ENCODE measurements at regions not wholly inside any gene's neighbourhood (a gene's known extent, or its start where the extent isn't known, plus 50 kb on each side); places are given as distances from the start of the nearest gene placed in this dataset.
"Not testable (repeated sequence)": the region's sequence is repeated elsewhere in the genome, so short reads cannot be mapped to it uniquely, and the experiment has no call there.

- Mint-ChIP-seq H3K27ac (no peak overlapping the region), H3K4me1 (no peaks in the 10 kb centered on the region), H3K9me3 (peaks cover 0 to 10% (median 2%) of the 10 kb centered on the region in 7 donors), H3K36me3 (no peaks in the 10 kb centered on the region), H3K4me3 (no peak overlapping the region), H3K27me3 (no peaks in the 10 kb centered on the region)
- no peak for ATAC-seq (ENCODE audit: low read depth in 2 of 2)
- H3K27ac ChIP-seq (ENCODE audit: insufficient read depth, low read length, poor library complexity, severe bottlenecking): no peak overlapping the region
- H3K4me3 ChIP-seq (ENCODE audit: low read depth, low read length): no peak overlapping the region
- H3K36me3 ChIP-seq (ENCODE audit: control insufficient read depth, insufficient read depth, low read length): no peaks in the 10 kb centered on the region
- H3K27me3 ChIP-seq (ENCODE audit: control insufficient read depth, insufficient read depth, low read length): no peaks in the 10 kb centered on the region
- DNase-seq: no peak
- no peaks in the 10 kb centered on the region for H3K4me1 ChIP-seq (ENCODE audit: control insufficient read depth, insufficient read depth, low read length, poor library complexity, severe bottlenecking)
- H3K9me3 ChIP-seq (ENCODE audit: control insufficient read depth in 2 of 2, low read length in 2 of 2): no peaks in the 10 kb centered on the region
Measured at GRCh38 chr13:105684216-105684615, 851.2 kb downstream of the EFNB2 start.

- Histone ChIP-seq H3K4me3 (ENCODE audit: low read depth, low read length) (no peak overlapping the region), H3K4me1 (ENCODE audit: control insufficient read depth, insufficient read depth, low read length, poor library complexity, severe bottlenecking) (no peaks in the 10 kb centered on the region), H3K36me3 (ENCODE audit: control insufficient read depth, insufficient read depth, low read length) (no peaks in the 10 kb centered on the region), H3K27ac (ENCODE audit: insufficient read depth, low read length, poor library complexity, severe bottlenecking) (no peak overlapping the region), H3K9me3 (ENCODE audit: control insufficient read depth in 2 of 2, low read length in 2 of 2) (no peaks in the 10 kb centered on the region), H3K27me3 (ENCODE audit: control insufficient read depth, insufficient read depth, low read length) (no peaks in the 10 kb centered on the region)
- H3K9me3 Mint-ChIP-seq: peaks cover 0 to 12% (median 3%) of the 10 kb centered on the region in 7 donors
- DNase-seq (no peak), ATAC-seq (ENCODE audit: low read depth in 2 of 2) (no peak)
- no peaks in the 10 kb centered on the region for H3K4me1 Mint-ChIP-seq
- H3K4me3 Mint-ChIP-seq: no peak overlapping the region
- no peaks in the 10 kb centered on the region for H3K27me3 Mint-ChIP-seq
- no peaks in the 10 kb centered on the region for H3K36me3 Mint-ChIP-seq
- H3K27ac Mint-ChIP-seq: no peak overlapping the region
Measured at GRCh38 chr13:105679838-105680237, 855.6 kb downstream of the EFNB2 start.

DNA sequence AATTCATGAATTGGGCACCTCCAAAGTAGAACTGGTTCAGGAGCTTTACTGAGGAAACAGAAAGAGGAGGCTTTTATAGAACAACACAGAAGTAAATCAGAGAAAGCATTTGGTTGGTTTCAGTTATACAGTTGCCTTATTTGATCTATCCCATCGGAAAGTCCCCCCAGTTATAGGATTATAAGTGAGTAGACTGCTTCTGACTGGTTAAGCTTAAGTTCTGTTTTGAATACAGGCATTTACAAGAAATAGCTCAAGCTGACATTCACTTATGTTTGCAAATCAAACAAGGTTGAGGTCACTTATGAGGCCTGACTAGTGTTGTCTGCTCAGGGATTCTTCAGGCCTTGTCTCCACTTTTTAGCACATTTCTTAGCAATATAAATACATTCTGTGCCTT is 857.4 kb downstream of the EFNB2 start:
- no peak for ATAC-seq (ENCODE audit: low read depth in 2 of 2)

GRCh38 chr13:105672881-105673280 is 862.6 kb downstream of the EFNB2 start:
- ATAC-seq (ENCODE audit: low read depth in 2 of 2) (no peak), DNase-seq (no peak)
- Histone ChIP-seq H3K4me3 (ENCODE audit: low read depth, low read length) (no peak overlapping the region), H3K27ac (ENCODE audit: insufficient read depth, low read length, poor library complexity, severe bottlenecking) (no peak overlapping the region), H3K27me3 (ENCODE audit: control insufficient read depth, insufficient read depth, low read length) (no peaks in the 10 kb centered on the region), H3K36me3 (ENCODE audit: control insufficient read depth, insufficient read depth, low read length) (no peaks in the 10 kb centered on the region), H3K4me1 (ENCODE audit: control insufficient read depth, insufficient read depth, low read length, poor library complexity, severe bottlenecking) (no peaks in the 10 kb centered on the region), H3K9me3 (ENCODE audit: control insufficient read depth in 2 of 2, low read length in 2 of 2) (no peaks in the 10 kb centered on the region)
- Mint-ChIP-seq H3K4me1 (no peaks in the 10 kb centered on the region), H3K27me3 (no peaks in the 10 kb centered on the region), H3K9me3 (peaks cover 3 to 10% (median 8%) of the 10 kb centered on the region in 7 donors), H3K4me3 (no peak overlapping the region), H3K27ac (no peak overlapping the region), H3K36me3 (no peaks in the 10 kb centered on the region)

More for the DNA sequence above, 857.4 kb downstream of the EFNB2 start:
- peaks cover 0 to 12% (median 3%) of the 10 kb centered on the region in 7 donors for H3K9me3 Mint-ChIP-seq
- H3K9me3 ChIP-seq (ENCODE audit: control insufficient read depth in 2 of 2, low read length in 2 of 2): no peaks in the 10 kb centered on the region
- H3K27me3 ChIP-seq (ENCODE audit: control insufficient read depth, insufficient read depth, low read length): no peaks in the 10 kb centered on the region
- no peaks in the 10 kb centered on the region for H3K36me3 ChIP-seq (ENCODE audit: control insufficient read depth, insufficient read depth, low read length)
- H3K27ac Mint-ChIP-seq: no peak overlapping the region
- H3K27me3 Mint-ChIP-seq: no peaks in the 10 kb centered on the region
- DNase-seq: no peak
- H3K36me3 Mint-ChIP-seq: no peaks in the 10 kb centered on the region
- no peaks in the 10 kb centered on the region for H3K4me1 Mint-ChIP-seq
- H3K4me3 ChIP-seq (ENCODE audit: low read depth, low read length): no peak overlapping the region
- H3K4me1 ChIP-seq (ENCODE audit: control insufficient read depth, insufficient read depth, low read length, poor library complexity, severe bottlenecking): no peaks in the 10 kb centered on the region
- H3K27ac ChIP-seq (ENCODE audit: insufficient read depth, low read length, poor library complexity, severe bottlenecking): no peak overlapping the region
- no peak overlapping the region for H3K4me3 Mint-ChIP-seq

GRCh38 chr13:105671131-105671530 is 864.3 kb downstream of the EFNB2 start:
- not testable (repeated sequence) for H3K27ac Mint-ChIP-seq; H3K9me3 ChIP-seq (ENCODE audit: control insufficient read depth in 2 of 2, low read length in 2 of 2); H3K36me3 Mint-ChIP-seq; H3K4me1 ChIP-seq (ENCODE audit: control insufficient read depth, insufficient read depth, low read length, poor library complexity, severe bottlenecking); H3K4me3 ChIP-seq (ENCODE audit: low read depth, low read length); H3K27me3 ChIP-seq (ENCODE audit: control insufficient read depth, insufficient read depth, low read length); DNase-seq; ATAC-seq (ENCODE audit: low read depth in 2 of 2); H3K4me1 Mint-ChIP-seq; H3K4me3 Mint-ChIP-seq; H3K27me3 Mint-ChIP-seq; H3K27ac ChIP-seq (ENCODE audit: insufficient read depth, low read length, poor library complexity, severe bottlenecking); H3K36me3 ChIP-seq (ENCODE audit: control insufficient read depth, insufficient read depth, low read length)
- H3K9me3 Mint-ChIP-seq: peaks cover 3 to 11% (median 7%) of the 10 kb centered on the region in 7 donors

- Mint-ChIP-seq H3K36me3 (no peaks in the 10 kb centered on the region), H3K27me3 (no peaks in the 10 kb centered on the region), H3K4me3 (no peak overlapping the region), H3K4me1 (no peaks in the 10 kb centered on the region), H3K27ac (no peak overlapping the region), H3K9me3 (peaks cover 3 to 11% (median 7%) of the 10 kb centered on the region in 7 donors)
- Histone ChIP-seq H3K36me3 (ENCODE audit: control insufficient read depth, insufficient read depth, low read length) (no peaks in the 10 kb centered on the region), H3K4me3 (ENCODE audit: low read depth, low read length) (no peak overlapping the region), H3K4me1 (ENCODE audit: control insufficient read depth, insufficient read depth, low read length, poor library complexity, severe bottlenecking) (no peaks in the 10 kb centered on the region), H3K9me3 (ENCODE audit: control insufficient read depth in 2 of 2, low read length in 2 of 2) (no peaks in the 10 kb centered on the region), H3K27ac (ENCODE audit: insufficient read depth, low read length, poor library complexity, severe bottlenecking) (no peak overlapping the region), H3K27me3 (ENCODE audit: control insufficient read depth, insufficient read depth, low read length) (no peaks in the 10 kb centered on the region)
- DNase-seq (no peak), ATAC-seq (ENCODE audit: low read depth in 2 of 2) (no peak)
Measured at GRCh38 chr13:105670179-105670990, 865.1 kb downstream of the EFNB2 start.

- Mint-ChIP-seq H3K27me3 (no peaks in the 10 kb centered on the region), H3K4me3 (no peak overlapping the region), H3K4me1 (no peaks in the 10 kb centered on the region), H3K27ac (no peak overlapping the region), H3K36me3 (no peaks in the 10 kb centered on the region), H3K9me3 (peaks cover 0 to 14% (median 1%) of the 10 kb centered on the region in 7 donors)
- no peaks in the 10 kb centered on the region for H3K4me1 ChIP-seq (ENCODE audit: control insufficient read depth, insufficient read depth, low read length, poor library complexity, severe bottlenecking)
- H3K27ac ChIP-seq (ENCODE audit: insufficient read depth, low read length, poor library complexity, severe bottlenecking): no peak overlapping the region
- H3K9me3 ChIP-seq (ENCODE audit: control insufficient read depth in 2 of 2, low read length in 2 of 2): no peaks in the 10 kb centered on the region
- no peaks in the 10 kb centered on the region for H3K27me3 ChIP-seq (ENCODE audit: control insufficient read depth, insufficient read depth, low read length)
- no peak for DNase-seq
- no peaks in the 10 kb centered on the region for H3K36me3 ChIP-seq (ENCODE audit: control insufficient read depth, insufficient read depth, low read length)
- no peak overlapping the region for H3K4me3 ChIP-seq (ENCODE audit: low read depth, low read length)
- ATAC-seq (ENCODE audit: low read depth in 2 of 2): no peak
Measured at GRCh38 chr13:105665284-105665683, 870.2 kb downstream of the EFNB2 start.

GRCh38 chr13:105663182-105663581 is 872.3 kb downstream of the EFNB2 start:
- no peaks in the 10 kb centered on the region for H3K36me3 Mint-ChIP-seq

More at GRCh38 chr13:105663182-105663581, 872.3 kb downstream of the EFNB2 start:
- Histone ChIP-seq H3K27me3 (ENCODE audit: control insufficient read depth, insufficient read depth, low read length) (no peaks in the 10 kb centered on the region), H3K27ac (ENCODE audit: insufficient read depth, low read length, poor library complexity, severe bottlenecking) (no peak overlapping the region), H3K4me1 (ENCODE audit: control insufficient read depth, insufficient read depth, low read length, poor library complexity, severe bottlenecking) (no peaks in the 10 kb centered on the region), H3K36me3 (ENCODE audit: control insufficient read depth, insufficient read depth, low read length) (no peaks in the 10 kb centered on the region), H3K9me3 (ENCODE audit: control insufficient read depth in 2 of 2, low read length in 2 of 2) (no peaks in the 10 kb centered on the region), H3K4me3 (ENCODE audit: low read depth, low read length) (no peak overlapping the region)
- Mint-ChIP-seq H3K27me3 (no peaks in the 10 kb centered on the region), H3K4me1 (no peaks in the 10 kb centered on the region), H3K9me3 (peaks cover 0 to 11% (median 3%) of the 10 kb centered on the region in 7 donors), H3K27ac (no peak overlapping the region), H3K4me3 (no peak overlapping the region)
- DNase-seq: no peak
- no peak for ATAC-seq (ENCODE audit: low read depth in 2 of 2)

All from CD4-positive, CD25-positive, alpha-beta regulatory T cell (primary cell).